ENCODE measurements at regions not wholly inside any gene's neighbourhood (a gene's known extent, or its start where the extent isn't known, plus 50 kb on each side); places are given as distances from the start of the nearest gene placed in this dataset.

DNA sequence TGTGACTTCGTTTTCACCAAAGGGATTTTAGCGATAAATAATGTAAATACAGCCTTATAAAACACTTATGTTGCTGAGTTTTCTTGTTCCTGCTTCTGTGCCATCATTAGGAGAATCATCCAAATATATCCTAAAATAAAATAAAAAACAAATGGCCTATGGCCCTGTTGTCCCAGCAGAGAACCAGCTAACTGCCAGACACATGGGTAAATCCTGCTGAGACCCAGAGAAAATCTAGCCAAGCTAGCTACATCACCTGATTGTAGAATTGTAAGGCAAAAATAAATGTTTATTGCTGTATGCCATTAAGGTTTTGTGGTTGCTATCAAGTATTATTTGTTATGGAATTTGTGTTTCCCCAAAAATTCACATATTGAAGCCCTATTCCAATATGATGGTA lies 631.2 kb upstream of the SYNCRIP start:
- Histone ChIP-seq H3K27me3 (no peaks in the 10 kb centered on the region), H3K27ac (no peak overlapping the region), H3K4me3 (no peak overlapping the region), H3K36me3 (no peaks in the 10 kb centered on the region), H3K4me1 (no peaks in the 10 kb centered on the region), H3K9me3 (peaks cover 0 to 5% (median 0%) of the 10 kb centered on the region in 12 donors)
- TF ChIP-seq CTCF (IDR thresholded peaks at IDR 0.05) (no peak), POLR2A (IDR thresholded peaks at IDR 0.05) (no peak)
- intact Hi-C loops (cut with DNase I) = no loop called here
- ATAC-seq (no peak), DNase-seq (no peak)
- 63 to 73% (median 71%) methylated on average over 2 of the region's 2 CpGs for WGBS, 4 donors

DNA sequence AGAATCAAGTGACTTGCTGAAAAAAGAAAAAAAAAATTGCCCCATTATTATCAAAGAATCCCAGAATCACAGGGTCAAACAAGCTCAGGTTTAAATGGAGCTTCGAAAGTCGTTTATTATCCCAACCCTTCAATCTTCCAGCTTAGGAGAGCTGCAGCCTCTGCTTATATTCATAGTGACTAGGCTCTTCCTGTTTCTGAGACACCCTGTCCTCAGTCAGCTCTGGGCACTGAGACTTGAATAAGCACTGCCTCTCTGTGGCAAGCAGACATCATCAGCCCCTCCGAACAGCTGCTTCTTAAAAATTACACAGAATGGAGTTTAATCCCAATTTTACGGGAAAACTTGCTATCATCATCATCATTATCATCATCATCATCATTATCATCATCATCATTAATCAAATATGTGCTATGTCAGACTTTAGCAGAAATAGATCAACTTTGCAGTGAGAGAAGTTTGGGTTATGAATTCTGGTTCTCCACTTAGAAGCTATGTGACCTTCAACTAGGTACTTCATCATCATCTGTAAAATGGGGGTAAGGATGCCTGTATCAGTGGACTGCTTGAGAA lies 614.0 kb upstream of the SYNCRIP start:
- no peak overlapping the region for H3K4me3 ChIP-seq
- no peaks in the 10 kb centered on the region for H3K27me3 ChIP-seq
- WGBS, 4 donors = 61 to 80% (median 65%) methylated on average over 4 of the region's 4 CpGs
- peaks cover 0 to 4% (median 0%) of the 10 kb centered on the region in 12 donors for H3K9me3 ChIP-seq
- no peak for ATAC-seq
- DNase-seq = no peak
- TF ChIP-seq CTCF (IDR thresholded peaks at IDR 0.05) (no peak), POLR2A (IDR thresholded peaks at IDR 0.05) (no peak)
- no peak overlapping the region for H3K27ac ChIP-seq
- H3K36me3 ChIP-seq = no peaks in the 10 kb centered on the region
- intact Hi-C loops (cut with DNase I) = no loop called here
- H3K4me1 ChIP-seq = no peaks in the 10 kb centered on the region

DNA sequence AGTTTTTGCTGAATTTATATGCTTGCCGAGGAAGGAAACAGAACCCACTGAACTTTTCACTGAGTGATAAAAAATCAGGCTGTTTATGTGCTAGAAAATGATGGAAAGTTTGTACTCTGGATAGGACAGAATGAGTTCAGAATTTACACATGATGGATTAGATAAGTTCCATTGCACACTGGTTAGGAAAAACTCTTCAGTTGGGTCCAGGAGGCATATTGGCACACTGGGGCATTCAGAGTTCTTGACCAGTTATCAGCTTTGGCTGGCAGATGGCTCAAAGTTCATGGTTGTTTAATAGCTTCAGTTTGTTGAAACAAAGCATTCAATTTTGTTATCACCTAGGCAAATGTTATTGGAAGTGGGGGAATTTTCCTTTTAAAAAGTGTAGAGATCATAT lies 613.3 kb upstream of the SYNCRIP start:
- ATAC-seq = no peak
- peaks cover 0 to 4% (median 0%) of the 10 kb centered on the region in 12 donors for H3K9me3 ChIP-seq
- no peaks in the 10 kb centered on the region for H3K4me1 ChIP-seq
- no peaks in the 10 kb centered on the region for H3K27me3 ChIP-seq
- 46 to 65% (median 48%) methylated on average over 1 of the region's 1 CpG for WGBS, 4 donors
- H3K4me3 ChIP-seq = no peak overlapping the region
- H3K27ac ChIP-seq = no peak overlapping the region
- intact Hi-C loops (cut with DNase I) = no loop called here
- DNase-seq = no peak
- no peaks in the 10 kb centered on the region for H3K36me3 ChIP-seq
- TF ChIP-seq POLR2A (IDR thresholded peaks at IDR 0.05) (no peak), CTCF (IDR thresholded peaks at IDR 0.05) (no peak)

GRCh38 chr6:86251106-86251505 lies 608.4 kb upstream of the SYNCRIP start:
- Histone ChIP-seq H3K36me3 (no peaks in the 10 kb centered on the region), H3K4me3 (no peak overlapping the region), H3K27ac (no peak overlapping the region), H3K9me3 (no peaks in the 10 kb centered on the region), H3K4me1 (no peaks in the 10 kb centered on the region), H3K27me3 (no peaks in the 10 kb centered on the region)
- TF ChIP-seq POLR2A (IDR thresholded peaks at IDR 0.05) = no peak
- TF ChIP-seq CTCF (IDR thresholded peaks at IDR 0.05) = no peak
- intact Hi-C loops (cut with DNase I) = no loop called here
- WGBS, 4 donors = 27 to 88% (median 49%) methylated on average over 1 of the region's 1 CpG
- ATAC-seq (no peak), DNase-seq (no peak)
